ENCODE measurements at regions not wholly inside any gene's neighbourhood (a gene's known extent, or its start where the extent isn't known, plus 50 kb on each side); places are given as distances from the start of the nearest gene placed in this dataset.

GRCh38 chr17:70658840-70659239 is 489.5 kb downstream of the KCNJ2 start:
- DNase-seq (ENCODE audit: low read depth, low spot score) (no peak), ATAC-seq (no peak)
- TF ChIP-seq POLR2AphosphoS5 (IDR thresholded peaks at IDR 0.05; ENCODE audit: low read depth, low read length): no peak
- no peak for TF ChIP-seq CTCF (IDR thresholded peaks at IDR 0.05)
- no peak for TF ChIP-seq REST (IDR thresholded peaks at IDR 0.05; ENCODE audit: insufficient read depth in 1 of 2, low read depth in 2 of 2, low read length in 1 of 2)
- TF ChIP-seq TCF7L2 (IDR thresholded peaks at IDR 0.05; ENCODE audit: low read depth, low read length): no peak
- no peak for TF ChIP-seq SIN3A (IDR thresholded peaks at IDR 0.05; ENCODE audit: borderline replicate concordance, insufficient read depth, low read depth, low read length)
- Histone ChIP-seq H3K9me3 (ENCODE audit: control insufficient read depth, insufficient read depth, low read depth, low read length) (no peaks in the 10 kb centered on the region), H3K27me3 (ENCODE audit: control insufficient read depth, insufficient read depth, low read length) (peaks cover 13% of the 10 kb centered on the region; the same call in 1 of the 2 replicates), H3K4me1 (ENCODE audit: control insufficient read depth, insufficient read depth, low read length) (no peaks in the 10 kb centered on the region), H3K4me3 (ENCODE audit: low read depth in 2 of 2, low read length in 2 of 2) (no peak overlapping the region), H3K36me3 (ENCODE audit: control insufficient read depth, insufficient read depth, low read length) (no peaks in the 10 kb centered on the region; the same call in 1 of the 2 replicates), H3K27ac (ENCODE audit: low read length) (no peak overlapping the region)
- ChIA-PET POLR2A (no interaction called here), CTCF (no interaction called here)
- in situ Hi-C loops (cut with HindIII; ENCODE audit: low pct_unique_long_range_greater_than_20kb, low sequenced_read_pairs): no loop called here
- BruUV-seq (replicated peaks): no TSS peak
- intact Hi-C loops (cut with micrococcal nuclease; ENCODE audit: unreplicated experiment): no loop called here

- no TSS peak for BruUV-seq (replicated peaks)
- Histone ChIP-seq H3K27me3 (ENCODE audit: control insufficient read depth, insufficient read depth, low read length) (peaks cover 17% of the 10 kb centered on the region; the same call in 1 of the 2 replicates), H3K27ac (ENCODE audit: low read length) (no peak overlapping the region), H3K4me3 (ENCODE audit: low read depth in 2 of 2, low read length in 2 of 2) (no peak overlapping the region), H3K36me3 (ENCODE audit: control insufficient read depth, insufficient read depth, low read length) (no peaks in the 10 kb centered on the region; the same call in 1 of the 2 replicates), H3K4me1 (ENCODE audit: control insufficient read depth, insufficient read depth, low read length) (no peaks in the 10 kb centered on the region), H3K9me3 (ENCODE audit: control insufficient read depth, insufficient read depth, low read depth, low read length) (no peaks in the 10 kb centered on the region)
- intact Hi-C loops (cut with micrococcal nuclease; ENCODE audit: unreplicated experiment): no loop called here
- DNase-seq (ENCODE audit: low read depth, low spot score): no peak
- ChIA-PET POLR2A (no interaction called here), CTCF (no interaction called here)
- TF ChIP-seq SIN3A (IDR thresholded peaks at IDR 0.05; ENCODE audit: borderline replicate concordance, insufficient read depth, low read depth, low read length) (no peak), TCF7L2 (IDR thresholded peaks at IDR 0.05; ENCODE audit: low read depth, low read length) (no peak), REST (IDR thresholded peaks at IDR 0.05; ENCODE audit: insufficient read depth in 1 of 2, low read depth in 2 of 2, low read length in 1 of 2) (no peak), POLR2AphosphoS5 (IDR thresholded peaks at IDR 0.05; ENCODE audit: low read depth, low read length) (no peak), CTCF (IDR thresholded peaks at IDR 0.05) (no peak)
- in situ Hi-C loops (cut with HindIII; ENCODE audit: low pct_unique_long_range_greater_than_20kb, low sequenced_read_pairs): no loop called here
- ATAC-seq: no peak
Observed at GRCh38 chr17:70661342-70662222, 492.2 kb downstream of the KCNJ2 start.

Measured in Panc1 (cell line).